22Rv1 (cell line): ENCODE measurements at regions not wholly inside any gene's neighbourhood (a gene's known extent, or its start where the extent isn't known, plus 50 kb on each side); places are given as distances from the start of the nearest gene placed in this dataset.

Experiments used
- ZFX ChIP-seq: fragments of 450-650 bp; IDR thresholded peaks from 2 replicates; pipeline ENCODE4 v1.6.1; 2017; ENCODE audit warnings: antibody characterized with exemption, borderline replicate concordance
- TF ChIP-seq, protein P1 (sequence below): fragments of 450-650 bp; IDR thresholded peaks from 2 replicates; pipeline ENCODE4 v1.5.1; 2017; ENCODE audit warnings: mild to moderate bottlenecking

DNA sequence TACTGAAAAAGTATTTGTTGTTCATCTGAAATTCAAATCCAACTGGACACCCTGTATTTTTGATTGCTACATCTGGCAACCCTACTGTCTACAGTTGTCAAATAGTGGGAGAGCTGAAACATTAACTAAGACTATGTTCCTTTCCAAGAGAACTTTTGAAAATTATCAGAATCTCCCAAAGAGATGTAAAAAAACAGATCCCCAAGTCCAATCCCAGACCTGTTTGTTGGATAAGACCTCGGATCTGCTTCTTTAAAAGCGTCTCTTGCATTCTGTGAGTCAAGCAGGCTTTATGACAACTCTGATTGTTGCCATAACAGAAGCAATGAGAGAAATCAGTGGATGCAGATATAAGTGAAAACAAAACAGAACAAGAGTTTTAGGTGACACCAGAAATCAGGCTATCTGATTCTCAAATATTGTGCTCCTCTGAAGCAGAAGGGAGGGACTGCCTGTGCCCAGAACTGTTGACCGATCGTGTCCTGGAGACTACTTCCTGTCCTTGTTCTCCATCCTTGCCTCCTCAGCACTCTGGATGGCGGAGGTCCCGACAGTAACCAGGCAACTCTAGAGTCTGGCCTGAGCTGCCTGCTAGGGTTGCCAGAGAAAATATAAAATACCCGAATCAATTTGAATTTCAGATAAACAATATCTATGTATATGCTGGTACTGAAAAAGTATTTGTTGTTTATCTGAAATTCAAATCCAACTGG is 853.8 kb downstream of the MAFB start:
- TF ChIP-seq, protein P1, sequence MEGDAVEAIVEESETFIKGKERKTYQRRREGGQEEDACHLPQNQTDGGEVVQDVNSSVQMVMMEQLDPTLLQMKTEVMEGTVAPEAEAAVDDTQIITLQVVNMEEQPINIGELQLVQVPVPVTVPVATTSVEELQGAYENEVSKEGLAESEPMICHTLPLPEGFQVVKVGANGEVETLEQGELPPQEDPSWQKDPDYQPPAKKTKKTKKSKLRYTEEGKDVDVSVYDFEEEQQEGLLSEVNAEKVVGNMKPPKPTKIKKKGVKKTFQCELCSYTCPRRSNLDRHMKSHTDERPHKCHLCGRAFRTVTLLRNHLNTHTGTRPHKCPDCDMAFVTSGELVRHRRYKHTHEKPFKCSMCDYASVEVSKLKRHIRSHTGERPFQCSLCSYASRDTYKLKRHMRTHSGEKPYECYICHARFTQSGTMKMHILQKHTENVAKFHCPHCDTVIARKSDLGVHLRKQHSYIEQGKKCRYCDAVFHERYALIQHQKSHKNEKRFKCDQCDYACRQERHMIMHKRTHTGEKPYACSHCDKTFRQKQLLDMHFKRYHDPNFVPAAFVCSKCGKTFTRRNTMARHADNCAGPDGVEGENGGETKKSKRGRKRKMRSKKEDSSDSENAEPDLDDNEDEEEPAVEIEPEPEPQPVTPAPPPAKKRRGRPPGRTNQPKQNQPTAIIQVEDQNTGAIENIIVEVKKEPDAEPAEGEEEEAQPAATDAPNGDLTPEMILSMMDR = no peak
- TF ChIP-seq ZFX = no peak
